GM21576 (cell line): ENCODE measurements at regions not wholly inside any gene's neighbourhood (a gene's known extent, or its start where the extent isn't known, plus 50 kb on each side); places are given as distances from the start of the nearest gene placed in this dataset.

Experiments used
- ATAC-seq: cut with Tn5 transposase; IDR thresholded peaks from one replicate; pipeline ENCODE4 v1.9.1; 2021; ENCODE audit warnings: mild to moderate bottlenecking, moderate library complexity; ENCODE audit not compliant: unreplicated experiment

- no peak for ATAC-seq
Measured at GRCh38 chr4:45647823-45648222, 476.0 kb downstream of the GABRG1 start.

GRCh38 chr4:45646885-45647590, 476.8 kb downstream of the GABRG1 start:
- ATAC-seq = no peak

GRCh38 chr4:45640281-45640680, 483.6 kb downstream of the GABRG1 start:
- no peak for ATAC-seq

GRCh38 chr4:45638641-45639040, 485.2 kb downstream of the GABRG1 start:
- ATAC-seq = no peak

- no peak for ATAC-seq
Measured at GRCh38 chr4:45636175-45636574, 487.7 kb downstream of the GABRG1 start.

GRCh38 chr4:45629717-45630116, 494.1 kb downstream of the GABRG1 start:
- ATAC-seq = no peak

GRCh38 chr4:45621971-45622370, 501.9 kb downstream of the GABRG1 start:
- no peak for ATAC-seq

GRCh38 chr4:45620808-45621207, 503.0 kb downstream of the GABRG1 start:
- ATAC-seq = no peak

GRCh38 chr4:45596379-45597101, 527.3 kb downstream of the GABRG1 start:
- no peak for ATAC-seq

- ATAC-seq = no peak
Measured at GRCh38 chr4:45580334-45580733, 543.5 kb downstream of the GABRG1 start.

- no peak for ATAC-seq
Measured at GRCh38 chr4:45578874-45579273, 545.0 kb downstream of the GABRG1 start.

GRCh38 chr4:45576275-45576674, 547.6 kb downstream of the GABRG1 start:
- no peak for ATAC-seq

- no peak for ATAC-seq
Measured at GRCh38 chr4:45569619-45570018, 554.2 kb downstream of the GABRG1 start.

- ATAC-seq = no peak
Measured at GRCh38 chr4:45568694-45569093, 555.2 kb downstream of the GABRG1 start.

- ATAC-seq = no peak
Measured at GRCh38 chr4:45566896-45567603, 556.8 kb downstream of the GABRG1 start.

- no peak for ATAC-seq
Measured at GRCh38 chr4:45554423-45554822, 569.4 kb downstream of the GABRG1 start.

- no peak for ATAC-seq
Measured at GRCh38 chr4:45550766-45551366, 573.0 kb downstream of the GABRG1 start.

GRCh38 chr4:45539142-45539814, 584.6 kb downstream of the GABRG1 start:
- ATAC-seq = no peak

GRCh38 chr4:45530498-45530897, 593.4 kb downstream of the GABRG1 start:
- no peak for ATAC-seq

GRCh38 chr4:45527160-45527559, 596.7 kb downstream of the GABRG1 start:
- no peak for ATAC-seq

GRCh38 chr4:45518832-45519231, 605.0 kb downstream of the GABRG1 start:
- no peak for ATAC-seq
